Mesendoderm (in vitro differentiated cells): ENCODE measurements at regions not wholly inside any gene's neighbourhood (a gene's known extent, or its start where the extent isn't known, plus 50 kb on each side); places are given as distances from the start of the nearest gene placed in this dataset.

ENCODE experiments used
- DNase-seq: peaks from one replicate; pipeline ENCODE4 v3.0.0; 2013
- H2AK5ac ChIP-seq: 2 replicates; pipeline ENCODE4 v1.6.1; 2013; ENCODE audit warnings: low read length, inconsistent platforms
- H2BK120ac ChIP-seq: 2 replicates; pipeline ENCODE4 v1.6.1; 2013; ENCODE audit warnings: low read depth, mild to moderate bottlenecking, low read length, moderate library complexity, mixed read lengths
- H2BK15ac ChIP-seq: replicated peaks from 2 replicates; pipeline ENCODE4 v1.6.1; 2013; ENCODE audit warnings: low read depth, mild to moderate bottlenecking, moderate library complexity
- H2BK5ac ChIP-seq: 2 replicates; pipeline ENCODE4 v1.6.1; 2013; ENCODE audit warnings: low read length, inconsistent platforms
- H3K18ac ChIP-seq: 2 replicates; pipeline ENCODE4 v1.6.1; 2013; ENCODE audit warnings: mild to moderate bottlenecking, low read length, mixed read lengths
- H3K23ac ChIP-seq: one replicate; pipeline ENCODE4 v1.6.1; 2013; ENCODE audit warnings: low read length
- H3K27ac ChIP-seq: 2 replicates; pipeline ENCODE4 v1.5.1; 2013; ENCODE audit warnings: low read depth, mild to moderate bottlenecking, inconsistent platforms, low read length, moderate library complexity
- H3K27me3 ChIP-seq: 2 replicates; pipeline ENCODE4 v1.6.1; 2013; ENCODE audit warnings: low read length, control low read depth, mild to moderate bottlenecking, inconsistent platforms; ENCODE audit not compliant: insufficient read depth, poor library complexity
- H3K36me3 ChIP-seq: 2 replicates; pipeline ENCODE4 v1.6.1; 2013; ENCODE audit warnings: low read length, inconsistent platforms; ENCODE audit not compliant: control insufficient read depth, insufficient read depth
- H3K4ac ChIP-seq: one replicate; pipeline ENCODE4 v1.6.1; 2013; ENCODE audit warnings: low read depth, mild to moderate bottlenecking, low read length, moderate library complexity
- H3K4me1 ChIP-seq: 2 replicates; pipeline ENCODE4 v1.6.1; 2013; ENCODE audit warnings: low read depth, low read length, inconsistent platforms; ENCODE audit not compliant: control insufficient read depth
- H3K4me2 ChIP-seq: 2 replicates; pipeline ENCODE4 v1.6.1; 2013; ENCODE audit warnings: low read length
- H3K4me3 ChIP-seq: 2 replicates; pipeline ENCODE4 v1.5.1; 2013; ENCODE audit warnings: mild to moderate bottlenecking, low read length
- H3K56ac ChIP-seq: one replicate; pipeline ENCODE4 v1.6.1; 2013; ENCODE audit warnings: low read length
- H3K79me1 ChIP-seq: 2 replicates; pipeline ENCODE4 v1.6.1; 2013; ENCODE audit warnings: low read length, inconsistent platforms
- H3K79me2 ChIP-seq: 2 replicates; pipeline ENCODE4 v1.6.1; 2013; ENCODE audit warnings: mild to moderate bottlenecking, low read length; ENCODE audit not compliant: control insufficient read depth, insufficient read depth
- H3K9ac ChIP-seq: 2 replicates; pipeline ENCODE4 v1.6.1; 2013; ENCODE audit warnings: low read length, inconsistent platforms
- H4K5ac ChIP-seq: one replicate; pipeline ENCODE4 v1.6.1; 2013; ENCODE audit warnings: low read length
- H4K8ac ChIP-seq: one replicate; pipeline ENCODE4 v1.6.1; 2013; ENCODE audit warnings: low read depth, mild to moderate bottlenecking, control low read depth, low read length, moderate library complexity
- WGBS: extraction: QIAGEN DNeasy Blood & Tissue Kit; methylation state at CpG from one replicate; pipeline ENCODE4 v1.1.7; 2013; ENCODE audit warnings: low lambda C conversion rate, missing lambda C conversion rate; ENCODE audit not compliant: insufficient coverage; ENCODE audit errors: extremely low coverage; 5-methylcytosine and 5-hydroxymethylcytosine counted together

DNA sequence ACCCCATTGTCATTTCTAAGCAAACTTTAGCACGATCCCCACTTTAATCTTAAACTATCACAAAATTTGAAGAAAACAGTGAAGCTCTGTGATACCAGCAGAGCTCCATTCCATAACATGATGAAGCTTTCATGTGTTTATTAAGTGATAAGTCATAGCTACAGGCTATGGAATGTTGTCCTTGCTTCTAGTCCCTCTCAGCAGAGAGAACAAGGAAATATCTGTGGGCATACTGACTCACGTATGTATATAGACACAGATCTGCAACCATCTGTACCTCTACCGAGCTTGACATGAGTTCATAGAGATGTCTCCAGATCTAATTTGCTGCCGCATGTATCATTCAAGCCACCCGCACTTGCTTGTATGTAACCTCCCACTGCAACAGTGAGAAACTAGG, 588.9 kb downstream of the ETS1 start:
- no CpG with 5 or more reads among the region's 5 CpGs for WGBS
- no peak overlapping the region for H3K4me2 ChIP-seq
- H3K27me3 ChIP-seq, result no peaks in the 10 kb centered on the region
- no peak overlapping the region for H3K27ac ChIP-seq
- no peak overlapping the region for H3K18ac ChIP-seq
- H3K4ac ChIP-seq, result no peak overlapping the region
- H3K56ac ChIP-seq, result no peak overlapping the region
- no peak overlapping the region for H2BK120ac ChIP-seq
- H4K8ac ChIP-seq, result no peak overlapping the region
- no peak overlapping the region for H3K4me3 ChIP-seq
- no peak overlapping the region for H3K9ac ChIP-seq
- H2BK5ac ChIP-seq, result no peak overlapping the region
- no peak overlapping the region for H2BK15ac ChIP-seq
- DNase-seq, result no peak
- H2AK5ac ChIP-seq, result no peak overlapping the region
- H3K79me2 ChIP-seq, result no peaks in the 10 kb centered on the region
- H3K4me1 ChIP-seq, result no peaks in the 10 kb centered on the region
- H3K36me3 ChIP-seq, result no peaks in the 10 kb centered on the region
- no peak overlapping the region for H3K23ac ChIP-seq
- no peak overlapping the region for H4K5ac ChIP-seq
- no peaks in the 10 kb centered on the region for H3K79me1 ChIP-seq

DNA sequence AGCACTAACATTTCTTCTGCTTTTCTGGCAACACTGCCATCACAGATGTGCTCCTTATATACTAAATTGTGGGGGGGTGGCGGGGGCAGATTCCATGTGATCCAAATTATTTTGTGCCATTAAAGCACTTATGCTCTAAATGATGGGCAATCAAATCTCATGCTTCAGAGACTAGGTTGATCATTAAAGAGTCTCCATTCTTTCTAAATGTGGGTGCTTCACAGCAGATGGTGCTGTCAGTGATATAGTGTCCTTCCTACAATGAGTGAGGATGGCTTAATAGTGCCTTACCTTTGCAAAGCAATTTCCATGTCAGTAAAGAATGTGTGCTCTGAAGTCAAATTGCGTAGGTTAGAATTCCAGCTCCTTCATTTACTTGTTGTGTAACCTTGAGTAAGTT, 589.8 kb downstream of the ETS1 start:
- Histone ChIP-seq H3K23ac (no peak overlapping the region), H3K27me3 (no peaks in the 10 kb centered on the region), H3K79me2 (no peaks in the 10 kb centered on the region), H3K27ac (no peak overlapping the region), H3K18ac (no peak overlapping the region), H3K36me3 (no peaks in the 10 kb centered on the region), H3K9ac (no peak overlapping the region), H3K4ac (no peak overlapping the region), H3K79me1 (no peaks in the 10 kb centered on the region), H4K8ac (no peak overlapping the region), H2BK15ac (no peak overlapping the region), H2BK120ac (no peak overlapping the region), H3K4me3 (no peak overlapping the region), H3K4me1 (no peaks in the 10 kb centered on the region), H2AK5ac (no peak overlapping the region), H2BK5ac (no peak overlapping the region), H4K5ac (no peak overlapping the region), H3K4me2 (no peak overlapping the region), H3K56ac (no peak overlapping the region)
- WGBS, result no CpG with 5 or more reads among the region's 2 CpGs
- DNase-seq, result no peak

DNA sequence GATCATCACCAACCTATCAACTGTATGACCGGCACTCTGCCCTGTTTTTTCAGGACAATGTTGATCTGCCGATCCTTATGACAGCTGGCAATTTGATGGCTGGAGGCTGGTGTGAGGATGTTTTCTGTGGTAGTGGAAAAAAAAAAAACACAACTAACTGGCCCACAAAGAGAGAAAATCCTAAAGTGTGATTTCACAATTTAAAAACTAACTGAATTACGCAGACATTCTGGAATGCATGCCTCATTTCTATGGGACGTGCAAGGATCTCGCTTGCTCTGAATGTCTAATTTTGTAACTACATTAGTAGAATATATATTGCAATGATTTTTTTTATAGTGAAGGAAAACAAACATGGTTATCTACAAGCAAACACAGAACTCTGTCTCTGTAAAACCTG, 590.5 kb downstream of the ETS1 start:
- H3K79me2 ChIP-seq, result no peaks in the 10 kb centered on the region

DNA sequence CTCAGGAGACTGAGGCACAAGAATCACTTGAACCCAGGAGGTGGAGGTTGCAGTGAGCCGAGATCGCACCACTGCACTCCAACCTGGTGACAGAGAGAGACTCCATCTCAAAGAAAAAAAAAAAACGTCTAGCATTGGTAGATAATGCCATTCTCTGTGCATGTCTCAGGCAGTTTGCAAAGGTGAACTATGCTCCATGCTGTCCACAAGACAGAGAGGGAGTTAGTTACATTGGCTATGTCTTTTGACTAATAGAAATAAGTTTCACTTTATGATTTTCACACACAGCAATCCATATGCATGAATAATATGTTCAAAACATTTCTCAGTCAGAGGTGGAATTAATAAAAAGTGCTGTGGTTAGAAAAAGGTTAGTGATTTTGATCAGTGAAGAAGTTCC, 591.4 kb downstream of the ETS1 start:
- Histone ChIP-seq H3K79me1 (no peaks in the 10 kb centered on the region), H3K36me3 (no peaks in the 10 kb centered on the region), H2AK5ac (no peak overlapping the region), H3K4me2 (no peak overlapping the region), H2BK120ac (no peak overlapping the region), H3K9ac (no peak overlapping the region), H3K4me3 (no peak overlapping the region), H4K8ac (no peak overlapping the region), H3K4ac (no peak overlapping the region), H3K4me1 (no peaks in the 10 kb centered on the region), H3K79me2 (no peaks in the 10 kb centered on the region), H3K56ac (no peak overlapping the region), H3K27me3 (no peaks in the 10 kb centered on the region), H2BK5ac (no peak overlapping the region), H3K18ac (no peak overlapping the region), H3K27ac (no peak overlapping the region), H4K5ac (no peak overlapping the region), H3K23ac (no peak overlapping the region), H2BK15ac (no peak overlapping the region)
- no CpG with 5 or more reads among the region's 3 CpGs for WGBS
- no peak for DNase-seq

More for the DNA sequence above, 590.5 kb downstream of the ETS1 start:
- Histone ChIP-seq H3K4me1 (no peaks in the 10 kb centered on the region), H3K9ac (no peak overlapping the region), H3K18ac (no peak overlapping the region), H3K36me3 (no peaks in the 10 kb centered on the region), H3K27me3 (no peaks in the 10 kb centered on the region), H4K8ac (no peak overlapping the region), H3K4me3 (no peak overlapping the region), H3K23ac (no peak overlapping the region), H4K5ac (no peak overlapping the region), H2BK5ac (no peak overlapping the region), H3K4me2 (no peak overlapping the region), H3K4ac (no peak overlapping the region), H2BK120ac (peak overlapping the region; percentile 28), H3K79me1 (no peaks in the 10 kb centered on the region), H2AK5ac (no peak overlapping the region), H3K27ac (no peak overlapping the region), H3K56ac (no peak overlapping the region), H2BK15ac (peak overlapping the region; percentile 2)
- no CpG with 5 or more reads among the region's 5 CpGs for WGBS
- DNase-seq, result no peak

DNA sequence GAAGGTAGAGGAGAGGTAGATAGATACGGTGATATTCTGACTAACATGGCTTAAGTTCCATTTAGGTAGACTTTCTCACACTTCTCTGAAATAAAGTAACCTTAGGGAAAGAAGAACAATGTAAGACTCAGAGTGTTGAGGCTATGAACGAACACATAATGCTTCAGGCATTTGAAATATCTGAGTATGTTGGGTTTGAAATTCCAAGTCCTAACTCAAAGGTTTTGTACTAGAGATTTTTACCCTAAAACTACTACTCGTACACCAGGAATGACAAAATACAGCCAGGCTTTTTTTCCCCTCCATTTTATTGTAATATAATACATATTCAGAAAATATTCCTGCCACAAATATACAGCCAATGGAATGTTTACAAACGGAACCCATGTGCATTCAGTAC, 592.6 kb downstream of the ETS1 start:
- no peaks in the 10 kb centered on the region for H3K4me1 ChIP-seq
- no peaks in the 10 kb centered on the region for H3K79me2 ChIP-seq
- no peak overlapping the region for H3K4me2 ChIP-seq
- H3K56ac ChIP-seq, result no peak overlapping the region
- H3K4me3 ChIP-seq, result no peak overlapping the region
- H2BK15ac ChIP-seq, result no peak overlapping the region
- no peak overlapping the region for H3K23ac ChIP-seq
- H2AK5ac ChIP-seq, result no peak overlapping the region
- no peak overlapping the region for H3K27ac ChIP-seq
- H3K79me1 ChIP-seq, result no peaks in the 10 kb centered on the region
- H4K5ac ChIP-seq, result no peak overlapping the region
- no peaks in the 10 kb centered on the region for H3K27me3 ChIP-seq
- DNase-seq, result peak; percentile 59
- no peak overlapping the region for H2BK120ac ChIP-seq
- no CpG with 5 or more reads among the region's 4 CpGs for WGBS
- H2BK5ac ChIP-seq, result no peak overlapping the region
- H4K8ac ChIP-seq, result no peak overlapping the region
- no peak overlapping the region for H3K18ac ChIP-seq
- no peak overlapping the region for H3K9ac ChIP-seq
- no peaks in the 10 kb centered on the region for H3K36me3 ChIP-seq
- no peak overlapping the region for H3K4ac ChIP-seq

DNA sequence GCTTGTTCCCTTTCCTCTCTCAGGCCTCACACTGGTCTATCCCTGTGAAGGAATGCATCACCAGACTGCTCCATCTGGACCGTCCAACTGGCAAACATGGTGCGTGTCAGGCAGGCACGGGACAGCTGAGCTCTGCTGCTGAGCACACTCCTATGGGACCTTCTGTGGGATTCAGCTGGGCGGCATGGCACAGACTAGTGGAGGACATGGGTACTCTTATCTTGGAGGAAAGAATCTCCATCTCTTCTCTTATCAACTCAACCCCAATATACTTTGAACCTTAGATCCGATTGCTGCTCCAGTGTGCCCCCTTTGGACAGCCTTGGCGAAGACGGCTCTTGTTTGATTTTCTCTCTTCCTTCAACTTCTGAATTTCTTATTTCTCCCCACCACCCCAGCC, 593.6 kb downstream of the ETS1 start:
- Histone ChIP-seq H3K36me3 (no peaks in the 10 kb centered on the region), H3K9ac (no peak overlapping the region), H3K4me1 (no peaks in the 10 kb centered on the region), H4K8ac (no peak overlapping the region), H2BK5ac (no peak overlapping the region), H2BK15ac (no peak overlapping the region), H3K79me1 (no peaks in the 10 kb centered on the region), H3K4ac (no peak overlapping the region), H3K27ac (no peak overlapping the region), H2AK5ac (no peak overlapping the region), H3K18ac (no peak overlapping the region), H3K27me3 (no peaks in the 10 kb centered on the region), H3K4me2 (no peak overlapping the region), H3K56ac (peak overlapping the region; percentile 18), H2BK120ac (no peak overlapping the region), H3K4me3 (no peak overlapping the region), H4K5ac (no peak overlapping the region), H3K79me2 (no peaks in the 10 kb centered on the region), H3K23ac (no peak overlapping the region)
- no CpG with 5 or more reads among the region's 7 CpGs for WGBS
- DNase-seq, result peak; percentile 53
